ENCODE measurements at regions not wholly inside any gene's neighbourhood (a gene's known extent, or its start where the extent isn't known, plus 50 kb on each side); places are given as distances from the start of the nearest gene placed in this dataset.

- H3K9ac ChIP-seq (ENCODE audit: low read length) = no peak overlapping the region
- no peak overlapping the region for H3K23ac ChIP-seq (ENCODE audit: low read length)
- no peak overlapping the region for H4K8ac ChIP-seq (ENCODE audit: low read depth, low read length)
- no peak overlapping the region for H3K4me3 ChIP-seq (ENCODE audit: low read depth, low read length)
- no peak overlapping the region for H3K4me2 ChIP-seq (ENCODE audit: low read length)
- H3K14ac ChIP-seq (ENCODE audit: low read length) = no peak overlapping the region
- H3K27ac ChIP-seq (ENCODE audit: low read depth, low read length) = no peak overlapping the region
- H3K4ac ChIP-seq (ENCODE audit: low read depth, low read length) = no peak overlapping the region
- no peaks in the 10 kb centered on the region for H3K27me3 ChIP-seq (ENCODE audit: insufficient read depth, low read length)
- no peak overlapping the region for H2AFZ ChIP-seq (ENCODE audit: insufficient read depth, low read length, poor library complexity)
- no peak overlapping the region for H2AK5ac ChIP-seq (ENCODE audit: low read length)
- H2BK120ac ChIP-seq (ENCODE audit: insufficient read depth, low read length, poor library complexity) = no peak overlapping the region
- DNase-seq = no peak
- H3K18ac ChIP-seq (ENCODE audit: low read length) = no peak overlapping the region
- H4K91ac ChIP-seq (ENCODE audit: low read depth, low read length) = no peak overlapping the region
- H3K79me2 ChIP-seq (ENCODE audit: control insufficient read depth, insufficient read depth, low read length, poor library complexity) = no peaks in the 10 kb centered on the region
- no peaks in the 10 kb centered on the region for H3K79me1 ChIP-seq (ENCODE audit: low read length)
- no CpG with 5 or more reads among the region's 2 CpGs for WGBS (ENCODE audit: extremely low coverage, insufficient coverage, insufficient read length)
- no peaks in the 10 kb centered on the region for H3K4me1 ChIP-seq (ENCODE audit: control insufficient read depth in 1 of 2, insufficient read depth in 2 of 2, low read length in 2 of 2)
- H2BK5ac ChIP-seq (ENCODE audit: low read depth, low read length, poor library complexity) = no peak overlapping the region
- no peaks in the 10 kb centered on the region for H3K9me3 ChIP-seq (ENCODE audit: insufficient read depth, low read depth, low read length)
- H4K12ac ChIP-seq (ENCODE audit: low read depth, low read length) = no peak overlapping the region
- H3K36me3 ChIP-seq (ENCODE audit: control insufficient read depth in 1 of 2, insufficient read depth in 2 of 2, low read length in 2 of 2) = no peaks in the 10 kb centered on the region
- no peak overlapping the region for H2BK12ac ChIP-seq (ENCODE audit: low read length)
Observed at GRCh38 chr1:73659136-73659535, 538.8 kb downstream of the LRRIQ3 start.

GRCh38 chr1:73654714-73655113 is 543.3 kb downstream of the LRRIQ3 start:
- DNase-seq = no peak
- Histone ChIP-seq H3K4me2 (ENCODE audit: low read length) (no peak overlapping the region), H4K8ac (ENCODE audit: low read depth, low read length) (no peak overlapping the region), H3K4ac (ENCODE audit: low read depth, low read length) (no peak overlapping the region), H4K12ac (ENCODE audit: low read depth, low read length) (no peak overlapping the region), H4K91ac (ENCODE audit: low read depth, low read length) (no peak overlapping the region), H3K9ac (ENCODE audit: low read length) (no peak overlapping the region), H3K27me3 (ENCODE audit: insufficient read depth, low read length) (no peaks in the 10 kb centered on the region), H3K4me1 (ENCODE audit: control insufficient read depth in 1 of 2, insufficient read depth in 2 of 2, low read length in 2 of 2) (no peaks in the 10 kb centered on the region), H3K9me3 (ENCODE audit: insufficient read depth, low read depth, low read length) (no peaks in the 10 kb centered on the region), H2BK120ac (ENCODE audit: insufficient read depth, low read length, poor library complexity) (no peak overlapping the region), H2AFZ (ENCODE audit: insufficient read depth, low read length, poor library complexity) (no peak overlapping the region), H2BK12ac (ENCODE audit: low read length) (no peak overlapping the region), H2BK5ac (ENCODE audit: low read depth, low read length, poor library complexity) (no peak overlapping the region), H3K79me2 (ENCODE audit: control insufficient read depth, insufficient read depth, low read length, poor library complexity) (no peaks in the 10 kb centered on the region), H3K27ac (ENCODE audit: low read depth, low read length) (no peak overlapping the region), H3K36me3 (ENCODE audit: control insufficient read depth in 1 of 2, insufficient read depth in 2 of 2, low read length in 2 of 2) (no peaks in the 10 kb centered on the region), H3K4me3 (ENCODE audit: low read depth, low read length) (no peak overlapping the region), H3K18ac (ENCODE audit: low read length) (no peak overlapping the region), H3K14ac (ENCODE audit: low read length) (no peak overlapping the region), H3K79me1 (ENCODE audit: low read length) (no peaks in the 10 kb centered on the region), H2AK5ac (ENCODE audit: low read length) (no peak overlapping the region), H3K23ac (ENCODE audit: low read length) (no peak overlapping the region)

GRCh38 chr1:73644198-73644597 is 553.8 kb downstream of the LRRIQ3 start:
- Histone ChIP-seq H3K14ac (ENCODE audit: low read length) (no peak overlapping the region), H3K4me3 (ENCODE audit: low read depth, low read length) (no peak overlapping the region), H3K36me3 (ENCODE audit: control insufficient read depth in 1 of 2, insufficient read depth in 2 of 2, low read length in 2 of 2) (no peaks in the 10 kb centered on the region), H3K4ac (ENCODE audit: low read depth, low read length) (no peak overlapping the region), H2BK120ac (ENCODE audit: insufficient read depth, low read length, poor library complexity) (no peak overlapping the region), H2AFZ (ENCODE audit: insufficient read depth, low read length, poor library complexity) (no peak overlapping the region), H4K91ac (ENCODE audit: low read depth, low read length) (no peak overlapping the region), H2AK5ac (ENCODE audit: low read length) (no peak overlapping the region), H3K4me1 (ENCODE audit: control insufficient read depth in 1 of 2, insufficient read depth in 2 of 2, low read length in 2 of 2) (no peaks in the 10 kb centered on the region), H3K23ac (ENCODE audit: low read length) (no peak overlapping the region), H4K12ac (ENCODE audit: low read depth, low read length) (no peak overlapping the region), H2BK12ac (ENCODE audit: low read length) (no peak overlapping the region), H3K27ac (ENCODE audit: low read depth, low read length) (no peak overlapping the region), H3K79me2 (ENCODE audit: control insufficient read depth, insufficient read depth, low read length, poor library complexity) (no peaks in the 10 kb centered on the region), H3K9me3 (ENCODE audit: insufficient read depth, low read depth, low read length) (no peaks in the 10 kb centered on the region), H4K8ac (ENCODE audit: low read depth, low read length) (no peak overlapping the region), H3K79me1 (ENCODE audit: low read length) (no peaks in the 10 kb centered on the region), H3K4me2 (ENCODE audit: low read length) (no peak overlapping the region), H3K27me3 (ENCODE audit: insufficient read depth, low read length) (no peaks in the 10 kb centered on the region), H3K18ac (ENCODE audit: low read length) (no peak overlapping the region), H3K9ac (ENCODE audit: low read length) (no peak overlapping the region), H2BK5ac (ENCODE audit: low read depth, low read length, poor library complexity) (no peak overlapping the region)
- no peak for DNase-seq

GRCh38 chr1:73639494-73639893 is 558.5 kb downstream of the LRRIQ3 start:
- no peak overlapping the region for H2AK5ac ChIP-seq (ENCODE audit: low read length)
- H4K12ac ChIP-seq (ENCODE audit: low read depth, low read length) = no peak overlapping the region
- no peak overlapping the region for H3K27ac ChIP-seq (ENCODE audit: low read depth, low read length)
- H3K79me2 ChIP-seq (ENCODE audit: control insufficient read depth, insufficient read depth, low read length, poor library complexity) = no peaks in the 10 kb centered on the region
- no peaks in the 10 kb centered on the region for H3K79me1 ChIP-seq (ENCODE audit: low read length)
- H2AFZ ChIP-seq (ENCODE audit: insufficient read depth, low read length, poor library complexity) = no peak overlapping the region
- H2BK12ac ChIP-seq (ENCODE audit: low read length) = no peak overlapping the region
- no peak overlapping the region for H3K18ac ChIP-seq (ENCODE audit: low read length)
- no peaks in the 10 kb centered on the region for H3K36me3 ChIP-seq (ENCODE audit: control insufficient read depth in 1 of 2, insufficient read depth in 2 of 2, low read length in 2 of 2)
- no peak overlapping the region for H3K14ac ChIP-seq (ENCODE audit: low read length)
- no peak for DNase-seq
- no peaks in the 10 kb centered on the region for H3K27me3 ChIP-seq (ENCODE audit: insufficient read depth, low read length)
- H3K9ac ChIP-seq (ENCODE audit: low read length) = no peak overlapping the region
- no peak overlapping the region for H3K4me2 ChIP-seq (ENCODE audit: low read length)
- H3K4ac ChIP-seq (ENCODE audit: low read depth, low read length) = no peak overlapping the region
- no CpG with 5 or more reads among the region's 5 CpGs for WGBS (ENCODE audit: extremely low coverage, insufficient coverage, insufficient read length)
- H2BK5ac ChIP-seq (ENCODE audit: low read depth, low read length, poor library complexity) = no peak overlapping the region
- H3K9me3 ChIP-seq (ENCODE audit: insufficient read depth, low read depth, low read length) = no peaks in the 10 kb centered on the region
- no peak overlapping the region for H4K8ac ChIP-seq (ENCODE audit: low read depth, low read length)
- H3K23ac ChIP-seq (ENCODE audit: low read length) = no peak overlapping the region
- H4K91ac ChIP-seq (ENCODE audit: low read depth, low read length) = no peak overlapping the region
- no peaks in the 10 kb centered on the region for H3K4me1 ChIP-seq (ENCODE audit: control insufficient read depth in 1 of 2, insufficient read depth in 2 of 2, low read length in 2 of 2)
- H2BK120ac ChIP-seq (ENCODE audit: insufficient read depth, low read length, poor library complexity) = no peak overlapping the region
- H3K4me3 ChIP-seq (ENCODE audit: low read depth, low read length) = no peak overlapping the region

GRCh38 chr1:73637264-73637663 is 560.7 kb downstream of the LRRIQ3 start:
- no peak overlapping the region for H3K9ac ChIP-seq (ENCODE audit: low read length)
- H3K27me3 ChIP-seq (ENCODE audit: insufficient read depth, low read length) = no peaks in the 10 kb centered on the region
- H3K4me3 ChIP-seq (ENCODE audit: low read depth, low read length) = no peak overlapping the region
- no peak overlapping the region for H3K18ac ChIP-seq (ENCODE audit: low read length)
- H4K8ac ChIP-seq (ENCODE audit: low read depth, low read length) = no peak overlapping the region
- H3K4me2 ChIP-seq (ENCODE audit: low read length) = no peak overlapping the region
- no peak for DNase-seq
- H4K12ac ChIP-seq (ENCODE audit: low read depth, low read length) = no peak overlapping the region
- no peaks in the 10 kb centered on the region for H3K4me1 ChIP-seq (ENCODE audit: control insufficient read depth in 1 of 2, insufficient read depth in 2 of 2, low read length in 2 of 2)
- no peaks in the 10 kb centered on the region for H3K79me1 ChIP-seq (ENCODE audit: low read length)
- H3K4ac ChIP-seq (ENCODE audit: low read depth, low read length) = no peak overlapping the region
- H3K14ac ChIP-seq (ENCODE audit: low read length) = no peak overlapping the region
- H2AK5ac ChIP-seq (ENCODE audit: low read length) = no peak overlapping the region
- no peaks in the 10 kb centered on the region for H3K36me3 ChIP-seq (ENCODE audit: control insufficient read depth in 1 of 2, insufficient read depth in 2 of 2, low read length in 2 of 2)
- no peak overlapping the region for H4K91ac ChIP-seq (ENCODE audit: low read depth, low read length)
- H2BK12ac ChIP-seq (ENCODE audit: low read length) = no peak overlapping the region
- no peak overlapping the region for H2BK120ac ChIP-seq (ENCODE audit: insufficient read depth, low read length, poor library complexity)
- H3K79me2 ChIP-seq (ENCODE audit: control insufficient read depth, insufficient read depth, low read length, poor library complexity) = no peaks in the 10 kb centered on the region
- H2BK5ac ChIP-seq (ENCODE audit: low read depth, low read length, poor library complexity) = no peak overlapping the region
- H3K27ac ChIP-seq (ENCODE audit: low read depth, low read length) = no peak overlapping the region
- no peaks in the 10 kb centered on the region for H3K9me3 ChIP-seq (ENCODE audit: insufficient read depth, low read depth, low read length)
- no CpG with 5 or more reads among the region's 2 CpGs for WGBS (ENCODE audit: extremely low coverage, insufficient coverage, insufficient read length)
- no peak overlapping the region for H3K23ac ChIP-seq (ENCODE audit: low read length)
- no peak overlapping the region for H2AFZ ChIP-seq (ENCODE audit: insufficient read depth, low read length, poor library complexity)
